ENCODE measurements at regions not wholly inside any gene's neighbourhood (a gene's known extent, or its start where the extent isn't known, plus 50 kb on each side); places are given as distances from the start of the nearest gene placed in this dataset.

DNA sequence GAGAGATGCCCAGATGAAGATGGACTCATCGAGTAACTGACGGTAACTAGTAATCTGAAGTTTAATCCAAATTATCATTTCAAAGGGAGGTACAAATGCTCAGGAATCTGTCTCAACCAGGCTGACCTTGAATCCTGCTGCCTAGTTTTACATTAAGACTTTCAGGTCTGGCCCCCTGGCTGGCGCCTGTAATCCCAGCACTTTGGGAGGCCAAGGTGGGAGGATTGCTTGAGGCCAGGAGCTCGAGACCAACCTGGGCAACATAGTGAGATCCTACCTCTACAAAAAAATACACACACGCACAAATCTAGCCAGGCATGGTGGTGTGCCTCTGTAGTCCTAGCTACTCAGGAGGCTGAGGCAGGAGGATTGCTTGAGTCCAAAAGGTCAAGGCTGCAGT is 95.7 kb upstream of the AKT3 start:
- no peak for DNase-seq (ENCODE audit: low spot score)
- H3K4me3 ChIP-seq = no peak overlapping the region
- H3K27ac ChIP-seq = no peak overlapping the region
- TF ChIP-seq, protein P1, sequence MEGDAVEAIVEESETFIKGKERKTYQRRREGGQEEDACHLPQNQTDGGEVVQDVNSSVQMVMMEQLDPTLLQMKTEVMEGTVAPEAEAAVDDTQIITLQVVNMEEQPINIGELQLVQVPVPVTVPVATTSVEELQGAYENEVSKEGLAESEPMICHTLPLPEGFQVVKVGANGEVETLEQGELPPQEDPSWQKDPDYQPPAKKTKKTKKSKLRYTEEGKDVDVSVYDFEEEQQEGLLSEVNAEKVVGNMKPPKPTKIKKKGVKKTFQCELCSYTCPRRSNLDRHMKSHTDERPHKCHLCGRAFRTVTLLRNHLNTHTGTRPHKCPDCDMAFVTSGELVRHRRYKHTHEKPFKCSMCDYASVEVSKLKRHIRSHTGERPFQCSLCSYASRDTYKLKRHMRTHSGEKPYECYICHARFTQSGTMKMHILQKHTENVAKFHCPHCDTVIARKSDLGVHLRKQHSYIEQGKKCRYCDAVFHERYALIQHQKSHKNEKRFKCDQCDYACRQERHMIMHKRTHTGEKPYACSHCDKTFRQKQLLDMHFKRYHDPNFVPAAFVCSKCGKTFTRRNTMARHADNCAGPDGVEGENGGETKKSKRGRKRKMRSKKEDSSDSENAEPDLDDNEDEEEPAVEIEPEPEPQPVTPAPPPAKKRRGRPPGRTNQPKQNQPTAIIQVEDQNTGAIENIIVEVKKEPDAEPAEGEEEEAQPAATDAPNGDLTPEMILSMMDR (IDR thresholded peaks at IDR 0.05) = no peak

DNA sequence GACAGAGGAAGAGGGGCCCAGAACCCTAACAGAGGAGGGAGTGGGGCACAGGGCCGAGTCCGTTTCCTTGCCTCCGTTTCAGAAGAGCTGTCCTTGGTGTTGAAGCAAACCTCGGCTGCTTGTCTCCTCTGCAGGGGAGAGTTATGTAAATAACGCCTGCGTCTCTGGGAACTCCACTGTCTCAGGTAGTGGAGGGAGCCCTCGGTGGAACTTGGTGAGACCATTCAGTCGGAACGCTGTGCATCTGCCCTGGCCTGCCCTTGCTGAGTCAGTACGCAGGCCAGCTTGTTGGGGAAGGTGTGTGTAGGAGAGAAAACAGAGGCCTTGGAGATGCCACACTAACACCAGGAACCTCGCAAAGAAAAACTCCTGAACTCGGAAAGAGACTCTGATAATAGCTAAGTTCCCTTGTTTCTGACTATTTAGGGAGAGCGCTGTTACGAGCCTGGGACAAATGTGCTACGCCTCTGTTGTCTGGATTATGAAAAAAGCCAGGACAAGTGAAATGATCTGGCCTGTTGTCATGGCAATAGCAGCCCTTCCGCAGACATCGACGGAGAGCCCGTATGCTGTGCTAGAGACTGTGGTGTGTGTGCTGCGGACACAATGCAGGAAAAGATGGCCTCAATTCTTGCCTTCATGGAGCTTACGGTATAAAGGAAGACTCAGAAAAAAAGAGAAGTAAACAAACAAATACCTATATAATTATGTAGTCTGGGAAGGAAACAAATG is 94.6 kb upstream of the AKT3 start:
- no peak for DNase-seq (ENCODE audit: low spot score)
- Histone ChIP-seq H3K27ac (no peak overlapping the region), H3K4me3 (no peak overlapping the region)
- TF ChIP-seq, protein P1 (IDR thresholded peaks at IDR 0.05) = no peak

DNA sequence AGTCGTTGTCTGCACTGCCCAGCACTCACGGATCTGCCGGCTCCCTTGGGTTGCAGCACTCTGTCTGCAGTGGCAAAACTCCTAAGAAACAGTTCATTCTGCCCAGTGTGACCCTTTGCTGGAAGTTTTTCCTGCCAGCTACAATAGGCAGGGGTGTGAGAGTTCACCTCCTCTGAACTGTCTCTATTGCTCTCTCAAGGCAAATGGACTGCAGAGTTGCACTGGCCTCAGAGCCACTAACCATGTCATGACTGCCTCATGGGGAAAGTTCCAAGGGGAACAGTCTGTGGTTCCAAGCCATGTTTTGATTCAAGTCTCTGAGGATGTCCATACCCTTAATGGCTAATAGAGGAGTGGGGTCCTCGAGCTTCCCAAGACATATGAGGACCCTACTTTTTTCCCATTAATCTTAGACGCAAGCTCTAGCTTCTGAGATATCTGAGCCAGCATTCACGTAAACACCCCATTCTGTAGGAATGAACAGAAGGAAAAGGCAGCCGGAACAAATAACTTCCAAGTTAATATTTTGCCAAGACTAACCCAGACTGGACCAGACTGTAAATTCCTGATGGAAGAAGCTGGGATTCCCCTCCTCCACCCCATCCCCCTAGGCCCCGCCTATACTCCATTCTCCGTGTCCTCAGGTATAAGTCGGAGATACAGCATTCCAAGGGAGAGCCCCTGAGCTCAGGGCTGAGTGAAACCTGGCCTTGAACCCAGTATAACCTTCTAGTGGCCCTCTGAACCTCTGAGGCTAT is 93.8 kb upstream of the AKT3 start:
- TF ChIP-seq, protein P1 (IDR thresholded peaks at IDR 0.05) = no peak
- DNase-seq (ENCODE audit: low spot score) = no peak
- Histone ChIP-seq H3K4me3 (no peak overlapping the region), H3K27ac (no peak overlapping the region)

DNA sequence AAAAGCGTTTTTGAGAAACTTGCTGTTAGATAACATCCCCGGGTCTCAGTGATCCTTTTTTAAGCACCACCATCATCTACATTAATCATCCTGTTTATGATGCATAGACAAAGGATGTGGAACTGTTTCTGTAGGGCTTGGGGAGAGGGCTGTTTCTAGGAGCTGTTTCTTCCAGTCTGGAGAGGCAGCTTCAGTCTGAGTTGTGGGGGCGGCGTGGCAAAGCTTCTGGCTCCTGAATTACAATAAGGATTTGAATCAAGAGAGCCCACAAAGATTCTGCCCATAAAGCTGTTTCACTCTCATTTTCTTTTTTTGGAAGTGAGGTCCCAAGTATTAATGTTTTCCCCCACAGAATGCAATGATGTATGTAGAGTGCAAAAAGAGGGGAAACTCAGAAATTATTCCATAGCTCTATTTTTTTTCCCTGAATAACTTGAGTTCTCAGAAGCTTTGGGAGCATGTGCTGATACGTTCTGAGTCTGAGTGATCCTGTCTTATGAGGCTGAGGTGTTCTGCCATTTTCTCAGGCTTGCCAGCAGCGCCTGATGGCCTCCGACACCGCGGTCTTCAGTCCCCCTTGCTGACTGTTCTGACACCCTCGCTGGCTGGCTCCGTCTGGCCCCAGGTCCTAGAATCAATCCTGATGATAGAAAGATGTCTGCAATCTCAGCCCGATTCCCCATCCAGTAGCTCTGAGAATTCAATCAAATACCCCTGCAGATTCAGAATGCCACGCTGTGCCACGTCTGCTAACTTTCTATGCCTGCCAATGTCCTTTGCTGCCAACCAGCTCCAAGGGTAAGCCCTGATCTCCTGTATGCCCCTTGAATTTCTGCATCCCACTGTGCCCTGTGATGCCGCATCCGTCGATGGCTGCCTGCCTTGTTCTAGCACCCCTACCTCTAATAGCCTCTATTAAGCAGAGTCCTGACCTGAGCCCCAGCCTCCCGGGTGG is 92.4 kb upstream of the AKT3 start:
- H3K27ac ChIP-seq = no peak overlapping the region
- TF ChIP-seq, protein P1 (IDR thresholded peaks at IDR 0.05) = no peak
- no peak overlapping the region for H3K4me3 ChIP-seq
- DNase-seq (ENCODE audit: low spot score) = no peak

DNA sequence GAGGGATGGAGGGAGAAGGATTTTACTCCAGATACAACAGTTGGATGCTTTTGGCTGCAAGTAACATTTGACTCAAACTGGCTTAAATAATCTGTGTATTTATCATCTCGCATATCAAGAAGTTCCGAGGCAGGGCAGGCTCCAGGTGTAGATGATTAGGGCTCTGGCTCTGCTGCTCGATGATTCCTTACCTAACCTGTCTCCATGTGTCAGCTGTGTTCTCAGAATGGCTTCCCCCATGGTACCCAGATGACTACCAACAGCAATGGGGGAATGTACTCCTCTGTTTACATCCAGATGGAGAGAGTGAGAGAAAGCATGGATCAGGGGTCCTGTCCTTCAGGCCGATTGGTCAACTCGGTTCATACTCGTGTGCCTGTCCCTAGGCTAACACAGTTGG is 90.4 kb upstream of the AKT3 start:
- no peak overlapping the region for H3K4me3 ChIP-seq
- H3K27ac ChIP-seq = no peak overlapping the region
- TF ChIP-seq, protein P1 (IDR thresholded peaks at IDR 0.05) = no peak
- DNase-seq (ENCODE audit: low spot score) = no peak

DNA sequence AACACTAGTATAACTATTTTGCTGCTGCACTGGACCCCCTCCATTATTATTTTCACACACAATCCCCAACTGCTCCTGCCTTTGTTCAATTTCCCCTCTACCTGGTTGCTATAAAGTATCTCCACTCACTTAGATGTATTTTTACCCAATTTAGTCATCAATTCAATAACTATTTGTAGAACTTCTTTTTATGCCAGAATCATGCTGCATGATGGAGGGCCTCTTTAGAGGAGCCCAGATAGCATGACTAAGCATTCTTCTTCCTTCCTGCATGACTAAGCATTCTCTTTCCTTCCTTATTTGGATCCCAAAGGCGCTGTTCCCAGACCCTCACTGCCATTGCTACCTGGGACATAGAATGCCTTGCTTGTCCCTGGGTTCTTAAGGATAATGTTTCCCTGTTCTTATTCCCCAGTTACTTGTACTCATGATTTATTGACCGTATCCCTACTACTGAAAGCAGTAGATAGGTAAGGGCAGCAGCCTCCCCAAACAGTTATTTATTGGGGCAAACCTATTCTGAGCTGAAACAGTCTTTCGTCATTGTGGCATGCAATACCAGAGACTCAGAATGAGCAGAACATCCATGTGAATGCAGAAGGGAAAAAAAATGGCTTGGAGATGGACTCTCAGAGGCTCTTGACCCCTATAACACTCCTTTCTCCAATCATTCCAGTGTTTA is 89.3 kb upstream of the AKT3 start:
- TF ChIP-seq, protein P1 (IDR thresholded peaks at IDR 0.05) = no peak
- H3K27ac ChIP-seq = no peak overlapping the region
- H3K4me3 ChIP-seq = no peak overlapping the region
- DNase-seq (ENCODE audit: low spot score) = no peak
